GM12878 (cell line): ENCODE measurements at regions not wholly inside any gene's neighbourhood (a gene's known extent, or its start where the extent isn't known, plus 50 kb on each side); places are given as distances from the start of the nearest gene placed in this dataset.

ENCODE experiments used
- ATF7 ChIP-seq: fragments of 450-650 bp; IDR thresholded peaks from 2 replicates; pipeline ENCODE4 v1.6.1; 2016; ENCODE audit warnings: low read depth, mild to moderate bottlenecking
- GABPA ChIP-seq: IDR thresholded peaks from 2 replicates; pipeline ENCODE4 v1.6.1; 2014; ENCODE audit warnings: antibody characterized with exemption, low read depth, mild to moderate bottlenecking, inconsistent platforms
- JUND ChIP-seq: IDR thresholded peaks from 2 replicates; pipeline ENCODE4 v1.6.1; 2012; ENCODE audit warnings: low read depth, mild to moderate bottlenecking, low read length, improper control_type of control experiment, moderate library complexity
- KAT2A ChIP-seq: conservative IDR thresholded peaks from 2 replicates; pipeline ENCODE4 v1.6.1; 2011; ENCODE audit warnings: low read depth, low read length; ENCODE audit not compliant: control insufficient read depth
- NR2C2 ChIP-seq: IDR thresholded peaks from 2 replicates; pipeline ENCODE4 v1.6.1; 2011; ENCODE audit warnings: borderline replicate concordance, low read depth; ENCODE audit not compliant: control insufficient read depth, insufficient read length
- NR2F1 ChIP-seq: fragments of 450-650 bp; conservative IDR thresholded peaks from 2 replicates; pipeline ENCODE4 v1.6.1; 2017; ENCODE audit warnings: mild to moderate bottlenecking
- POLR2A ChIP-seq: IDR thresholded peaks from 2 replicates; pipeline ENCODE4 v1.6.1; 2011; ENCODE audit warnings: low read depth, mild to moderate bottlenecking, low read length
- POLR2AphosphoS5 ChIP-seq: IDR thresholded peaks from 2 replicates; pipeline ENCODE4 v1.6.1; 2011; ENCODE audit warnings: mild to moderate bottlenecking, low read length, inconsistent platforms
- RFX5 ChIP-seq: IDR thresholded peaks from 2 replicates; pipeline ENCODE4 v1.6.1; 2011; ENCODE audit warnings: low read depth, low read length, improper control_type of control experiment
- TBL1XR1 ChIP-seq: IDR thresholded peaks from 2 replicates; pipeline ENCODE4 v1.6.1; 2012; ENCODE audit warnings: low read depth, low read length, improper control_type of control experiment
- ZNF687 ChIP-seq: fragments of 450-650 bp; IDR thresholded peaks from 2 replicates; pipeline ENCODE4 v1.6.1; 2017; ENCODE audit warnings: mild to moderate bottlenecking, moderate library complexity
- ZSCAN29 ChIP-seq: fragments of 450-650 bp; IDR thresholded peaks from 2 replicates; pipeline ENCODE4 v1.6.1; 2017; ENCODE audit warnings: mild to moderate bottlenecking, moderate library complexity
- TF ChIP-seq, protein P1 (sequence below), 3 experiments: IDR thresholded peaks in 2 of 3; conservative IDR thresholded peaks in 1 of 3; 2 replicates each; pipeline ENCODE4 v1.5.1; 2011; ENCODE audit warnings: low read depth in 3 of 3, low read length in 3 of 3, mild to moderate bottlenecking in 3 of 3, control low read depth in 2 of 3, moderate library complexity in 2 of 3, inconsistent platforms in 1 of 3, mixed read lengths in 1 of 3; ENCODE audit not compliant: control insufficient read depth in 2 of 3, insufficient read depth in 1 of 3; ENCODE audit errors: extremely low read depth in 1 of 3

DNA sequence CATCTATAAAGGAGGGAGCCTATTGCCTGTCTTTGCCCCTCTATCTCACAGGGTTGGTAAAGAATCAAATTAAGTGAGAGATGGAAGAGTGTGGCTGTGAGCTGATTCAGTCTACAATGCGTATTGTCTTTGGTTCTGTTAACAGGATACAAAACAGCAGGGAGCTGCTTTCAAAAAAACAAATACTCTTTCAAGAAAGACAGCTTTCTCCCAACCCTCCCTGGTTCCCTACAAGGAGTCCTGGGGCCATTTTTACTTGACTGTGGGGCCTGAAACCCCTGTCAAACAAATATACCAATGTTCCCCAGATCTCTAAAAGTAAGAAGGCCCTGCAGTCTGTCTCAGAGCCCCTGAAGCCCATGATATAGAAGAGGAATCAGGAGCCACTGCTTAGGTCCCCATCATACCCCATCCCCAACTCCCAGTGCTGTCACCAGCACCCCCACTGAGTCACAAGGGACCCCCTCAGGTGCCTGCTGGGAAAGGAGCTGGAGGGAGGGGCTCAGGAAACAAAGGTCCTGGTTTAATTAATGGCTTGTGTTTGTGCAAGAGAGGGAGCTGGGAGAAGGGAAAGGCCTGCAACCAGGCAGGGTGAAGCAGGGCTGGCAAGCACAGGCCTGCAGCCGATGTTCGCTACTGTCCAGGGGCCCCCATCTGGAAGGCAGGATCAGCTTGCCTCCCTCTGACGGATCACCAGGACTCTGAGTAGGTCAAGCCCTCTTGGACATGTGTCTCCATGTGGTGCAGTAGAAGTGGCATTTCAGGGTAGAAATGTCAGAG lies 182.0 kb upstream of the GHITM start:
- TF ChIP-seq JUND (no peak), KAT2A (no peak), NR2C2 (no peak), RFX5 (no peak), TBL1XR1 (no peak), ZSCAN29 (no peak), POLR2A (no peak), POLR2AphosphoS5 (no peak), NR2F1 (no peak), ZNF687 (no peak), GABPA (no peak), ATF7 (no peak)
- TF ChIP-seq, protein P1, sequence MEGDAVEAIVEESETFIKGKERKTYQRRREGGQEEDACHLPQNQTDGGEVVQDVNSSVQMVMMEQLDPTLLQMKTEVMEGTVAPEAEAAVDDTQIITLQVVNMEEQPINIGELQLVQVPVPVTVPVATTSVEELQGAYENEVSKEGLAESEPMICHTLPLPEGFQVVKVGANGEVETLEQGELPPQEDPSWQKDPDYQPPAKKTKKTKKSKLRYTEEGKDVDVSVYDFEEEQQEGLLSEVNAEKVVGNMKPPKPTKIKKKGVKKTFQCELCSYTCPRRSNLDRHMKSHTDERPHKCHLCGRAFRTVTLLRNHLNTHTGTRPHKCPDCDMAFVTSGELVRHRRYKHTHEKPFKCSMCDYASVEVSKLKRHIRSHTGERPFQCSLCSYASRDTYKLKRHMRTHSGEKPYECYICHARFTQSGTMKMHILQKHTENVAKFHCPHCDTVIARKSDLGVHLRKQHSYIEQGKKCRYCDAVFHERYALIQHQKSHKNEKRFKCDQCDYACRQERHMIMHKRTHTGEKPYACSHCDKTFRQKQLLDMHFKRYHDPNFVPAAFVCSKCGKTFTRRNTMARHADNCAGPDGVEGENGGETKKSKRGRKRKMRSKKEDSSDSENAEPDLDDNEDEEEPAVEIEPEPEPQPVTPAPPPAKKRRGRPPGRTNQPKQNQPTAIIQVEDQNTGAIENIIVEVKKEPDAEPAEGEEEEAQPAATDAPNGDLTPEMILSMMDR (IDR thresholded peaks at IDR 0.05 in 2 of 3, conservative IDR thresholded peaks at IDR 0.05 in 1 of 3; ENCODE audit: control insufficient read depth in 2 of 3, extremely low read depth in 1 of 3, insufficient read depth in 1 of 3, low read depth in 3 of 3, low read length in 3 of 3): no peak
